ENCODE measurements at regions not wholly inside any gene's neighbourhood (a gene's known extent, or its start where the extent isn't known, plus 50 kb on each side); places are given as distances from the start of the nearest gene placed in this dataset.

DNA sequence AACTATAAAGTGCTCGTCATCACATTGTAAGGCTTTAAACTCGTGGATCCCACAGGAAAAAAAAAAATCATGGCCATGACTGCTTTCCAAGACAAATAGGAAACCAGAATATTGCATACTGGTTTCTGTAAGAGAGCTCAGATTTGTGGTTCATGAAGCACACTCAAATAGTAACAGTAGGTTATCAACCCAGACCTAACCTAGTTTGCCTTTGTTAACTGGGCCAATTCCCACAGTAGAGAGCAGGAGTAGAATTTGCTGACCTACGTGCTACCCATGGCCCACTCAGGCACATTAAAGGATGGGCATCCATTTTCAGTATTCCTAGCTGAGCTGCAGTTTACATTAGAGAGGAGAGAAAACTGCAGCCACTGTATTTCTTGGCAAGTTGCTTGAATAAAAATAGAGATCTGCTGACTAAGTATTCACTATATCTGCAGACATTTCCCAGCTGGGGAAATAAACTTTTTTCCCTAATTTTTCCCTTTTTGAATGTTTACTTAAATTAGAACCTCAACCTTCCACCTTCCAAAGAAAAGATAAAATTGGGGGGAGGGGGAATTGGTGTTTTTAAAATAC is 218.5 kb downstream of the SPANXN3 start:
- no peaks in the 10 kb centered on the region for H4K20me1 ChIP-seq (ENCODE audit: insufficient read depth, low read length)
- no peaks in the 10 kb centered on the region for H3K79me2 ChIP-seq (ENCODE audit: insufficient read depth, low read depth, low read length)
- TF ChIP-seq, protein P1, sequence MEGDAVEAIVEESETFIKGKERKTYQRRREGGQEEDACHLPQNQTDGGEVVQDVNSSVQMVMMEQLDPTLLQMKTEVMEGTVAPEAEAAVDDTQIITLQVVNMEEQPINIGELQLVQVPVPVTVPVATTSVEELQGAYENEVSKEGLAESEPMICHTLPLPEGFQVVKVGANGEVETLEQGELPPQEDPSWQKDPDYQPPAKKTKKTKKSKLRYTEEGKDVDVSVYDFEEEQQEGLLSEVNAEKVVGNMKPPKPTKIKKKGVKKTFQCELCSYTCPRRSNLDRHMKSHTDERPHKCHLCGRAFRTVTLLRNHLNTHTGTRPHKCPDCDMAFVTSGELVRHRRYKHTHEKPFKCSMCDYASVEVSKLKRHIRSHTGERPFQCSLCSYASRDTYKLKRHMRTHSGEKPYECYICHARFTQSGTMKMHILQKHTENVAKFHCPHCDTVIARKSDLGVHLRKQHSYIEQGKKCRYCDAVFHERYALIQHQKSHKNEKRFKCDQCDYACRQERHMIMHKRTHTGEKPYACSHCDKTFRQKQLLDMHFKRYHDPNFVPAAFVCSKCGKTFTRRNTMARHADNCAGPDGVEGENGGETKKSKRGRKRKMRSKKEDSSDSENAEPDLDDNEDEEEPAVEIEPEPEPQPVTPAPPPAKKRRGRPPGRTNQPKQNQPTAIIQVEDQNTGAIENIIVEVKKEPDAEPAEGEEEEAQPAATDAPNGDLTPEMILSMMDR (conservative IDR thresholded peaks at IDR 0.05; ENCODE audit: low read length): no peak
- TF ChIP-seq EZH2phosphoT487 (IDR thresholded peaks at IDR 0.05; ENCODE audit: borderline replicate concordance, low read depth, low read length): no peak
- ChIA-PET POLR2A (no interaction called here), CTCF (ENCODE audit: unreplicated experiment) (no interaction called here)
- intact Hi-C loops (cut with micrococcal nuclease; ENCODE audit: unreplicated experiment): no loop called here
- no peak overlapping the region for H3K4me2 ChIP-seq (ENCODE audit: low read length)
- no peak overlapping the region for H2AFZ ChIP-seq (ENCODE audit: low read length)
- H3K27ac ChIP-seq (ENCODE audit: low read depth, low read length, poor library complexity, severe bottlenecking): no peak overlapping the region
- no peaks in the 10 kb centered on the region for H3K36me3 ChIP-seq (ENCODE audit: insufficient read depth, low read length)
- no peak for DNase-seq (ENCODE audit: low spot score)
- no peaks in the 10 kb centered on the region for H3K9me3 ChIP-seq (ENCODE audit: low read length)
- H3K9me2 ChIP-seq (ENCODE audit: insufficient read depth, low read length): no peaks in the 10 kb centered on the region
- no peaks in the 10 kb centered on the region for H3K4me1 ChIP-seq (ENCODE audit: insufficient read depth, low read length, poor library complexity, severe bottlenecking)
- no peak overlapping the region for H3K4me3 ChIP-seq (ENCODE audit: low read depth, low read length, poor library complexity, severe bottlenecking)
- no TSS peak for BruUV-seq (replicated peaks)

GRCh38 chrX:143296521-143296920 is 220.8 kb downstream of the SPANXN3 start:
- Histone ChIP-seq H4K20me1 (ENCODE audit: insufficient read depth, low read length) (no peaks in the 10 kb centered on the region), H3K36me3 (ENCODE audit: insufficient read depth, low read length) (no peaks in the 10 kb centered on the region), H3K9me2 (ENCODE audit: insufficient read depth, low read length) (no peaks in the 10 kb centered on the region), H3K79me2 (ENCODE audit: insufficient read depth, low read depth, low read length) (no peaks in the 10 kb centered on the region), H2AFZ (ENCODE audit: low read length) (no peak overlapping the region), H3K4me3 (ENCODE audit: low read depth, low read length, poor library complexity, severe bottlenecking) (no peak overlapping the region), H3K4me2 (ENCODE audit: low read length) (no peak overlapping the region), H3K4me1 (ENCODE audit: insufficient read depth, low read length, poor library complexity, severe bottlenecking) (no peaks in the 10 kb centered on the region), H3K9me3 (ENCODE audit: low read length) (no peaks in the 10 kb centered on the region), H3K27ac (ENCODE audit: low read depth, low read length, poor library complexity, severe bottlenecking) (no peak overlapping the region)
- ChIA-PET CTCF (ENCODE audit: unreplicated experiment) (no interaction called here), POLR2A (no interaction called here)
- intact Hi-C loops (cut with micrococcal nuclease; ENCODE audit: unreplicated experiment): no loop called here
- TF ChIP-seq EZH2phosphoT487 (IDR thresholded peaks at IDR 0.05; ENCODE audit: borderline replicate concordance, low read depth, low read length): no peak
- TF ChIP-seq, protein P1 (conservative IDR thresholded peaks at IDR 0.05; ENCODE audit: low read length): no peak
- BruUV-seq (replicated peaks): no TSS peak
- DNase-seq (ENCODE audit: low spot score): no peak

GRCh38 chrX:143287236-143287635 is 230.0 kb downstream of the SPANXN3 start:
- BruUV-seq (replicated peaks): no TSS peak
- POLR2A ChIA-PET: no interaction called here
- Histone ChIP-seq H3K9me2 (ENCODE audit: insufficient read depth, low read length) (no peaks in the 10 kb centered on the region), H4K20me1 (ENCODE audit: insufficient read depth, low read length) (no peaks in the 10 kb centered on the region), H2AFZ (ENCODE audit: low read length) (no peak overlapping the region), H3K4me1 (ENCODE audit: insufficient read depth, low read length, poor library complexity, severe bottlenecking) (no peaks in the 10 kb centered on the region), H3K79me2 (ENCODE audit: insufficient read depth, low read depth, low read length) (no peaks in the 10 kb centered on the region), H3K4me3 (ENCODE audit: low read depth, low read length, poor library complexity, severe bottlenecking) (no peak overlapping the region), H3K4me2 (ENCODE audit: low read length) (no peak overlapping the region), H3K27ac (ENCODE audit: low read depth, low read length, poor library complexity, severe bottlenecking) (no peak overlapping the region), H3K36me3 (ENCODE audit: insufficient read depth, low read length) (no peaks in the 10 kb centered on the region), H3K9me3 (ENCODE audit: low read length) (no peaks in the 10 kb centered on the region)
- TF ChIP-seq, protein P1 (conservative IDR thresholded peaks at IDR 0.05; ENCODE audit: low read length): no peak
- no peak for TF ChIP-seq EZH2phosphoT487 (IDR thresholded peaks at IDR 0.05; ENCODE audit: borderline replicate concordance, low read depth, low read length)
- CTCF ChIA-PET (ENCODE audit: unreplicated experiment): no interaction called here
- no peak for DNase-seq (ENCODE audit: low spot score)
- intact Hi-C loops (cut with micrococcal nuclease; ENCODE audit: unreplicated experiment): no loop called here

All from OCI-LY7 (cell line).